Upper lobe of right lung (tissue), 1 donor: ENCODE measurements at regions not wholly inside any gene's neighbourhood (a gene's known extent, or its start where the extent isn't known, plus 50 kb on each side); places are given as distances from the start of the nearest gene placed in this dataset.

Experiments
- ATAC-seq: fragments of 200-7000 bp; cut with Tn5 transposase; one replicate; pipeline ENCODE4 v1.9.1; 2020; ENCODE audit warnings: mild to moderate bottlenecking, moderate library complexity
- DNase-seq: peaks from one replicate; pipeline ENCODE4 v3.0.0-alpha.2; 2020
- H3K27ac ChIP-seq: fragments of 200-600 bp; one replicate; pipeline ENCODE4 v1.8.0; 2022
- H3K27me3 ChIP-seq: fragments of 200-600 bp; one replicate; pipeline ENCODE4 v1.8.0; 2022; ENCODE audit warnings: mild to moderate bottlenecking
- H3K36me3 ChIP-seq: fragments of 200-600 bp; one replicate; pipeline ENCODE4 v1.8.0; 2022
- H3K4me1 ChIP-seq: fragments of 200-600 bp; one replicate; pipeline ENCODE4 v1.8.0; 2022
- H3K4me3 ChIP-seq: fragments of 200-600 bp; one replicate; pipeline ENCODE4 v1.8.0; 2022; ENCODE audit warnings: mild to moderate bottlenecking
- H3K9me3 ChIP-seq: fragments of 200-600 bp; one replicate; pipeline ENCODE4 v1.8.0; 2022
- CTCF ChIP-seq: fragments of 200-600 bp; IDR thresholded peaks from one replicate; pipeline ENCODE4 v1.8.0; 2022; ENCODE audit warnings: antibody characterized with exemption
- intact Hi-C: fragments of 100-400 bp; cut with DNase I; formaldehyde crosslinking; loops from one replicate; pipeline ENCODE4 v1.11.0; 2022
- donor health status: DM: no; HTN: yes; CAD: no; lungs with severe emphysema.

DNA sequence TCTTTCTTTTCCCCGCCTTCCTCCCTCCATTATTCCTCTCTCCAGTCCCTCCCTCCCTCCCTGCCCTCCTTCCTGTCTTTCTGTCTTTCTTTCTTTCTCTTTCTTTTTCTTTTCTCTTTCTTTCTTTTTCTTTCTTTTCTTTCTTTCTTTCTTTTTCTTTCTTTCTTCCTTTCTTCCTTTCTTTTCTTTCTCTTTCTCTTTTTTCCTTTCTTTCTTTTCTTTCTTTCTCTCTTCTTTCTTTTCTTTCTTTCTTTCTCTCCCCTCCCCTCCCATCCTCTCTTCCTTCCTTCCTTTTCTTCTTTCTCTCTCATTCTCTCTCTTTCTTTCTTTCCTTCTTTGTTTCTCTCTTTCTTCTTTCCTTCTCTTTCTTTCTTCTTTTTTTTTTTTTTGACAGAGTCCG is 402.2 kb upstream of the PLXNA2 start:
- no peak for TF ChIP-seq CTCF
- Histone ChIP-seq H3K4me3 (no peak overlapping the region), H3K27me3 (peaks cover 6% of the 10 kb centered on the region), H3K9me3 (no peaks in the 10 kb centered on the region), H3K27ac (no peak overlapping the region), H3K36me3 (no peaks in the 10 kb centered on the region), H3K4me1 (no peaks in the 10 kb centered on the region)
- intact Hi-C loops: no loop called here
- DNase-seq (no peak), ATAC-seq (no peak)

GRCh38 chr1:208648146-208648545 is 404.0 kb upstream of the PLXNA2 start:
- intact Hi-C loops: no loop called here
- Histone ChIP-seq H3K36me3 (no peaks in the 10 kb centered on the region), H3K27me3 (peaks cover 6% of the 10 kb centered on the region), H3K27ac (no peak overlapping the region), H3K4me3 (no peak overlapping the region), H3K4me1 (peaks cover 2% of the 10 kb centered on the region), H3K9me3 (no peaks in the 10 kb centered on the region)
- DNase-seq (no peak), ATAC-seq (no peak)
- no peak for TF ChIP-seq CTCF

DNA sequence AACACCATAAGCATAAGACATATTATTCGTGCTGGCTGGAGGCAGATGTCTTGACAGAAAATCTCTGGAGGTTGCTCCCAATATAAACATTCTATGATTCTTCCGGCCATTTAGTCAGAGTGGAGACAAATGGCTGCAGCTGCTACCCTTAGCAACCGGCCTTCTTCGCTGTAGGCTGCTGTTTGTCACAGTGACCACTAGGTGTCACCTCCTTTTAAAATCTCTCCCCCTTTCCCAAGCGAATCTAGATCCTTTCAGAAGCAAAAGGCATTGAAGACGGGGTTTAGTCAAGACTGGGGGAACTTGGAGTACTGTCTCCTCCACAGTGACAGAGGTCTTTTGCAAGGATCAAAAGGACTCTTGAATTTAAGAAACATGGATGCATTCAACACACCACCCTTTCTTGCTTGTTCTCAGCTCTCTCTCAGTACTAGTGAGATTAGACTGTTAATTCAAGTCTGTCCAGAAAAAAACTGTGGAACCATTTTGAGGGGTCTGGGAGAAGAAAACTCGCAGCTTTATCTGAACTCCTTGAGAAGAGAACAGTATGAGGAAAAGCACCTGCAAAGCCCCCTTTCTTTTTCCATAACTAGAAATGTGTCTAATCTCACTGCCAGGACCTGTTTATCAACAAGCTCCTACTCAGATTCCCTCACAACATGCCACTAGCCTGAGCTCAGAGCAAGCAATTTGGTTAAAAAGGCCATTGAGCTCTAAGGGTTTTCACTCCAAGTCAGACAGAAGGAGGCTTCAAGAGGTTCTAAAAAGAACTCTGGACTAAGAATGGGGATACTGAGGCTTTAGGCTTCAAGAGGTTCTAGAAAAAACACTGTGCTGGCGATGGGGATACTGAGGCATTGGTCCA is 408.3 kb upstream of the PLXNA2 start:
- TF ChIP-seq CTCF: peak; percentile 87
- intact Hi-C loops: no loop called here
- H3K27ac ChIP-seq: no peak overlapping the region
- DNase-seq: no peak
- no peaks in the 10 kb centered on the region for H3K9me3 ChIP-seq
- peaks cover 6% of the 10 kb centered on the region for H3K27me3 ChIP-seq
- peaks cover 3% of the 10 kb centered on the region for H3K4me1 ChIP-seq
- no peaks in the 10 kb centered on the region for H3K36me3 ChIP-seq
- no peak overlapping the region for H3K4me3 ChIP-seq
- peak; percentile 96 for ATAC-seq

- H3K27me3 ChIP-seq: peaks cover 6% of the 10 kb centered on the region
- no peak for DNase-seq
- no peak for ATAC-seq
These were observed 409.2 kb upstream of the PLXNA2 start for GRCh38 chr1:208653426-208653825.

GRCh38 chr1:208654241-208654640 is 410.1 kb upstream of the PLXNA2 start:
- peak; percentile 23 for TF ChIP-seq CTCF
- DNase-seq: no peak
- H3K4me3 ChIP-seq: no peak overlapping the region
- no peaks in the 10 kb centered on the region for H3K9me3 ChIP-seq
- intact Hi-C loops: no loop called here
- no peak for ATAC-seq
- H3K27ac ChIP-seq: no peak overlapping the region
- H3K4me1 ChIP-seq: peaks cover 3% of the 10 kb centered on the region
- no peaks in the 10 kb centered on the region for H3K27me3 ChIP-seq
- no peaks in the 10 kb centered on the region for H3K36me3 ChIP-seq

More at GRCh38 chr1:208653426-208653825, 409.2 kb upstream of the PLXNA2 start:
- H3K4me1 ChIP-seq: peaks cover 3% of the 10 kb centered on the region
- H3K36me3 ChIP-seq: no peaks in the 10 kb centered on the region
- TF ChIP-seq CTCF: no peak
- no peak overlapping the region for H3K4me3 ChIP-seq
- intact Hi-C loops: no loop called here
- no peak overlapping the region for H3K27ac ChIP-seq
- H3K9me3 ChIP-seq: no peaks in the 10 kb centered on the region
